CD4-positive, alpha-beta T cell treated with Interleukin-1 beta for 1 hour (primary cell): ENCODE measurements at regions not wholly inside any gene's neighbourhood (a gene's known extent, or its start where the extent isn't known, plus 50 kb on each side); places are given as distances from the start of the nearest gene placed in this dataset.
"Not testable (repeated sequence)": the region's sequence is repeated elsewhere in the genome, so short reads cannot be mapped to it uniquely, and the experiment has no call there.

Source experiments
- DNase-seq, 2 donors: peaks; one replicate each; pipeline ENCODE4 v3.0.0-alpha.2; 2020 to 2022

GRCh38 chr6:11847068-11847467, 68.5 kb upstream of the ADTRP start:
- DNase-seq: not testable (repeated sequence)

- DNase-seq: no peak
Measured at GRCh38 chr6:11845664-11846577, 67.3 kb upstream of the ADTRP start.

DNA sequence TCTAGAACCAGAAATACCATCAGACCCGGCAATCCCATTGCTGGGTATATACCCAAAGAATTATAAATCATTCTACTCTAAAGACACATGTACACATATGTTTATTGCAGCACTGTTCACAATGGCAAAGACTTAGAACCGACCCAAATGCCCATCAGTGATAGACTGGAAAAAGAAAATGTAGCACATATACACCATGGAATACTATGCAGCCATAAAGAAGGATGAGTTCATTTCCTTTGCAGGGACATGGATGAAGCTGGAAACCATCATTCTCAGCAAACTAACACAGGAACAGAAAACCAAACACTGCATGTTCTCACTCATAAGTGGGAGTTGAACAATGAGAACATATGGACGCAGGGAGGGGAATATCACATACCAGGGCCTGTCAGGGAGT, 64.2 kb upstream of the ADTRP start:
- not testable (repeated sequence) for DNase-seq

DNA sequence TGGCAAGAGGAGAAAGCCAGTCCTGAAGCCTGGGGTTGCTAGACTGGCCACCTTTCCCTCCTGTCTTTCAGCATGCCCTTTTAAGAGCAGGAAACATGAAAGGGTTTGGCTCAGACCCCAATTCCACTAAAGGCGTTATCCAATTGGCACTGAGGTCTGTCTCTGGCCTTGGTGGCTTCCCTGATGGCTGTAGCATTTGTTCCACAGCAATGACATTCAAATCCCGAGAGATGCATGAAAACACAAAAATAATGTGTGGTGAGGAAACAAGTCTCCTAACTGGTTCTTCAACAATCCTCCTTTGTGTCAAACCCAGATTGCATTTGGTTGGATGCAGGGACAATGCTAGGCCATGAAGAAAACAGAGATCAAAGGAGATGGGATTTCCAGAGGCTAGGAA, 56.5 kb upstream of the ADTRP start:
- no peak for DNase-seq

DNA sequence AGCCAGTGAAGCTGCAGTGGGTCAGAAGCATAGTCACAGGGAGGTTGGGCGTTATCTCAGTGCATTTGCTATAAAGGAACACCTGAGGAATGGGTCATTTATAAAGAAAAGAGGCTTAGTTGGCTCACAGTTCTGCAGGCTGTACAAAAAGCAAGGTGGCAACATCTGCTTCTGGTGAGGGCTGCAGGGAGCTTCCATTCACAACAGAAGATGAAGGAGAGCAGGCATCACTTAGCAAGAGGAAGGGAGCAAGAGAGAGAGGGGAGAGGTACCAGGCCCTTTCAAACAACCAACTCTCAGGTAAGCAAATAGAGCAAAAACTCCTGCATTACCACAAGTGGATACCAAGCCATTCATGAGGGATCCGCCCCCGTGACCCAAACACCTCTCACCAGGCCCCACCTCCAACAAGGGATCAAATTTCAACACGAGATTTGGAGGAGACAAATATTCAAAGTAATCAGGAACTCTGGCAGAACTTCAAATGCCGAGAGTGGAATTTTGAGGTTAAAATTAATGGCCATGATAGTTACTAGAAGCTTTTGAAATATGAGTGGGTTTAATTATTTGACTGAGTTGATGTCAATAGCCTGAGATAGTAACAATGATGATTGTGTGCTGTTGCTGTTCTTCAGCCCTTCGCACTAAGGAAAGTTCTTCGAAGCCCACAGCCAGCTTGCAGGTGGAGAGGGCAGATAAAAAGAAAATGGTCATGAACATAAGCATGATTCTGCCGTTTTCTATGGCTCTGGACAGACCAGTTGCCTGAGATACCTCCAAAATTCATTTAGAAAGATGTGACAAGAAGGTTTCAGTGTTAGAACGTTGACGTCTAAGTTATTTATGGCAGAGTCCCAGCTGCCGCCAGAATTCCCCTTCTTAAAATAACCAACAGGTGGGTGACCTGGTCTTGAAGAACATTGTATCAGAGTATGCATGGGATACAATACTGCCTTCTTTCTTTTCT, 55.3 kb upstream of the ADTRP start:
- no peak for DNase-seq

GRCh38 chr6:11831653-11832052, 53.0 kb upstream of the ADTRP start:
- DNase-seq: no peak

DNA sequence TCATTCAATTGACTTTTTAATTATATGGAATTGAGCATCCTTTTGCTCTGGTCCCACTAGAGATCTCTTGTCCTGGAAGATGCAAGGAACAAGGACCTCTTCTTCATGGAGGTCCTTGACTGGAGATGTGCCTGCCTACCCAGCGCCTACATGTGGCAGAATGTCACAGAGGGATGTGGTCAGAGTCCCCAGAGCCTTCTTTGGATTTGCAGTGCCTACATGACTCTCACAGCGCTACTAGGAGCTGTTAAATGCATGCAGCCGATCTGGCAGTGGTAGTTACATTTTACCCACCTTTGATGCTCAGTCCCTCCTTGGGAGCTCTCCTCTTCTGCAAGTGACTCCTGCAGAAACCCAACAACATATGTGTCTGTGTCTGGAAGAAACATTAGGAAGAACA, 51.9 kb upstream of the ADTRP start:
- no peak for DNase-seq

DNA sequence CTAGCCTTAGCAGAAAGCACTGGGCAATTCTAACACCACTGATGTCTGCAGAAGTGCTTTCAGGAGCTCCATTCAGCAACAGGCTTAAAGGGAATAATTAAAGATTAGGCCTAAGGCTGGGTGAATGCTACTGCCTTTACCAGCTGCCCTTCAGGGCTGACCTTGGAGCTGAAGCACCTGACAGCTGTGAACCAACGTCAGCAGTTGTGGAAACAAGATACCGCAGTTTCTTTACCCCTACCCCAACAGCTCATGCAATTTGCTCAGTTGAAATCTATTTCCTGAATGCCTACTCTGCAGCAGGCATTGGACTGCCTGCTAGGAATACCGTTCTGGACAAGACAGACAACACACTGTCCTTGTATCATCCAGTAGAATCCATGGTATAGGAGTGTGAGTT, 51.5 kb upstream of the ADTRP start:
- no peak for DNase-seq

GRCh38 chr6:11828262-11828870, 49.8 kb upstream of the ADTRP start:
- no peak for DNase-seq
